PC-9 (cell line): ENCODE measurements at regions not wholly inside any gene's neighbourhood (a gene's known extent, or its start where the extent isn't known, plus 50 kb on each side); places are given as distances from the start of the nearest gene placed in this dataset.

Source experiments
- EZH2 ChIP-seq: fragments of 200-600 bp; sonication (generic); IDR thresholded peaks from 2 replicates; pipeline ENCODE4 v1.8.0; 2017; ENCODE audit warnings: antibody characterized with exemption, low read depth
- TF ChIP-seq, protein P1 (sequence below): fragments of 200-600 bp; sonication (generic); conservative IDR thresholded peaks from 2 replicates; pipeline ENCODE4 v1.6.1; 2017; ENCODE audit warnings: mixed run types, antibody characterized with exemption, mild to moderate bottlenecking, moderate library complexity

GRCh38 chr11:37861671-37862070 is 1263.6 kb upstream of the RAG2 start:
- TF ChIP-seq, protein P1, sequence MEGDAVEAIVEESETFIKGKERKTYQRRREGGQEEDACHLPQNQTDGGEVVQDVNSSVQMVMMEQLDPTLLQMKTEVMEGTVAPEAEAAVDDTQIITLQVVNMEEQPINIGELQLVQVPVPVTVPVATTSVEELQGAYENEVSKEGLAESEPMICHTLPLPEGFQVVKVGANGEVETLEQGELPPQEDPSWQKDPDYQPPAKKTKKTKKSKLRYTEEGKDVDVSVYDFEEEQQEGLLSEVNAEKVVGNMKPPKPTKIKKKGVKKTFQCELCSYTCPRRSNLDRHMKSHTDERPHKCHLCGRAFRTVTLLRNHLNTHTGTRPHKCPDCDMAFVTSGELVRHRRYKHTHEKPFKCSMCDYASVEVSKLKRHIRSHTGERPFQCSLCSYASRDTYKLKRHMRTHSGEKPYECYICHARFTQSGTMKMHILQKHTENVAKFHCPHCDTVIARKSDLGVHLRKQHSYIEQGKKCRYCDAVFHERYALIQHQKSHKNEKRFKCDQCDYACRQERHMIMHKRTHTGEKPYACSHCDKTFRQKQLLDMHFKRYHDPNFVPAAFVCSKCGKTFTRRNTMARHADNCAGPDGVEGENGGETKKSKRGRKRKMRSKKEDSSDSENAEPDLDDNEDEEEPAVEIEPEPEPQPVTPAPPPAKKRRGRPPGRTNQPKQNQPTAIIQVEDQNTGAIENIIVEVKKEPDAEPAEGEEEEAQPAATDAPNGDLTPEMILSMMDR = no peak
- TF ChIP-seq EZH2 = no peak
